Gastrocnemius medialis (tissue), 4 donors: ENCODE measurements at regions not wholly inside any gene's neighbourhood (a gene's known extent, or its start where the extent isn't known, plus 50 kb on each side); places are given as distances from the start of the nearest gene placed in this dataset.

Experiments used
- POLR2A ChIP-seq, 2 donors: fragments of 450-650 bp; IDR thresholded peaks; one replicate each; pipeline ENCODE4 v1.6.1; 2017; ENCODE audit warnings: antibody characterized with exemption in 2 of 2, mild to moderate bottlenecking in 2 of 2, moderate library complexity in 2 of 2
- TF ChIP-seq, protein P1 (sequence below), 5 experiments: fragments of 450-650 bp in 3 of 5; fragments of 200-600 bp in 2 of 5; sonication (generic) in 2 of 5; IDR thresholded peaks in 4 of 5; conservative IDR thresholded peaks in 1 of 5; 1 replicate in 4 of 5; 2 replicates in 1 of 5; pipeline ENCODE4 v1.5.1; 2016 to 2019; ENCODE audit warnings: antibody characterized with exemption in 5 of 5, mild to moderate bottlenecking in 3 of 5, moderate library complexity in 3 of 5

DNA sequence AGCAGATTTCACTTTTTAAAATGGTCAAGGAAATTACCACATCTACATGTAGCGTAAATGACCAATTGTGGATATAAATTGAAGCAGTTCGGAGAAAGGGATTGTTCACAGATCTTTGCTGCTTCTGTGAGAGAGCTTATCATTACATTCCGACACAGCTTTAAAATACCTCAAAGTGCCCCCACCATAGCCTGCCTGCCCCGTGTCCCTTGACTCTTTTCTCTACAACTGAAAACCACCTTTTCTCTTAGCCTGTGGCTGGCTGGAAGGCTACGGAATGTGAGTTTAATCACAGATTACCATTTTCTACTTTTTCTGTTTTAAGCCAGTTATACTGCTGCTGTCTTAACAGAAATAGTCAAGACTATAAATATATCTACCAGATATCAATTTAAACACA lies 347.2 kb upstream of the MAP3K7 start:
- TF ChIP-seq, protein P1, sequence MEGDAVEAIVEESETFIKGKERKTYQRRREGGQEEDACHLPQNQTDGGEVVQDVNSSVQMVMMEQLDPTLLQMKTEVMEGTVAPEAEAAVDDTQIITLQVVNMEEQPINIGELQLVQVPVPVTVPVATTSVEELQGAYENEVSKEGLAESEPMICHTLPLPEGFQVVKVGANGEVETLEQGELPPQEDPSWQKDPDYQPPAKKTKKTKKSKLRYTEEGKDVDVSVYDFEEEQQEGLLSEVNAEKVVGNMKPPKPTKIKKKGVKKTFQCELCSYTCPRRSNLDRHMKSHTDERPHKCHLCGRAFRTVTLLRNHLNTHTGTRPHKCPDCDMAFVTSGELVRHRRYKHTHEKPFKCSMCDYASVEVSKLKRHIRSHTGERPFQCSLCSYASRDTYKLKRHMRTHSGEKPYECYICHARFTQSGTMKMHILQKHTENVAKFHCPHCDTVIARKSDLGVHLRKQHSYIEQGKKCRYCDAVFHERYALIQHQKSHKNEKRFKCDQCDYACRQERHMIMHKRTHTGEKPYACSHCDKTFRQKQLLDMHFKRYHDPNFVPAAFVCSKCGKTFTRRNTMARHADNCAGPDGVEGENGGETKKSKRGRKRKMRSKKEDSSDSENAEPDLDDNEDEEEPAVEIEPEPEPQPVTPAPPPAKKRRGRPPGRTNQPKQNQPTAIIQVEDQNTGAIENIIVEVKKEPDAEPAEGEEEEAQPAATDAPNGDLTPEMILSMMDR (IDR thresholded peaks at IDR 0.05 in 4 of 5, conservative IDR thresholded peaks at IDR 0.05 in 1 of 5) = no peak
- no peak for TF ChIP-seq POLR2A (IDR thresholded peaks at IDR 0.05)
